ENCODE measurements at regions not wholly inside any gene's neighbourhood (a gene's known extent, or its start where the extent isn't known, plus 50 kb on each side); places are given as distances from the start of the nearest gene placed in this dataset.
A peak's percentile ranks its signal among the peaks of the same experiment; 100 is the strongest.

GRCh38 chr9:99577351-99577750, 244.3 kb upstream of the NR4A3 start:
- no peak for FAIRE-seq
- no peak for DNase-seq (ENCODE audit: low spot score)

- DNase-seq (ENCODE audit: low spot score) (no peak), FAIRE-seq (no peak)
Observed at GRCh38 chr9:99578666-99579065, 243.0 kb upstream of the NR4A3 start.

- DNase-seq (ENCODE audit: low spot score) (no peak), FAIRE-seq (no peak)
Observed at GRCh38 chr9:99579964-99580363, 241.7 kb upstream of the NR4A3 start.

- no peak for DNase-seq (ENCODE audit: low spot score)
- FAIRE-seq, result no peak
Observed at GRCh38 chr9:99582814-99583213, 238.9 kb upstream of the NR4A3 start.

- FAIRE-seq (no peak), DNase-seq (ENCODE audit: low spot score) (no peak)
Observed at GRCh38 chr9:99588299-99588698, 233.4 kb upstream of the NR4A3 start.

GRCh38 chr9:99588747-99589146, 232.9 kb upstream of the NR4A3 start:
- FAIRE-seq, result no peak
- DNase-seq (ENCODE audit: low spot score), result no peak

GRCh38 chr9:99590410-99590809, 231.3 kb upstream of the NR4A3 start:
- DNase-seq (ENCODE audit: low spot score) (no peak), FAIRE-seq (no peak)

- no peak for FAIRE-seq
- DNase-seq (ENCODE audit: low spot score), result no peak
Observed at GRCh38 chr9:99590840-99591239, 230.8 kb upstream of the NR4A3 start.

GRCh38 chr9:99591770-99592169, 229.9 kb upstream of the NR4A3 start:
- no peak for DNase-seq (ENCODE audit: low spot score)
- FAIRE-seq, result no peak

GRCh38 chr9:99592834-99593574, 228.7 kb upstream of the NR4A3 start:
- FAIRE-seq, result no peak
- no peak for DNase-seq (ENCODE audit: low spot score)

GRCh38 chr9:99593610-99594009, 228.1 kb upstream of the NR4A3 start:
- DNase-seq (ENCODE audit: low spot score) (no peak), FAIRE-seq (no peak)

- FAIRE-seq (no peak), DNase-seq (ENCODE audit: low spot score) (no peak)
Observed at GRCh38 chr9:99594056-99594780, 227.5 kb upstream of the NR4A3 start.

GRCh38 chr9:99595796-99596195, 225.9 kb upstream of the NR4A3 start:
- FAIRE-seq (no peak), DNase-seq (ENCODE audit: low spot score) (no peak)

GRCh38 chr9:99601571-99602111, 220.0 kb upstream of the NR4A3 start:
- peak; percentile 12 for DNase-seq (ENCODE audit: low spot score)
- FAIRE-seq, result no peak

GRCh38 chr9:99602854-99603253, 218.8 kb upstream of the NR4A3 start:
- DNase-seq (ENCODE audit: low spot score) (no peak), FAIRE-seq (no peak)

GRCh38 chr9:99605016-99605743, 216.5 kb upstream of the NR4A3 start:
- DNase-seq (ENCODE audit: low spot score) (no peak), FAIRE-seq (no peak)

GRCh38 chr9:99606296-99606695, 215.4 kb upstream of the NR4A3 start:
- DNase-seq (ENCODE audit: low spot score) (no peak), FAIRE-seq (no peak)

GRCh38 chr9:99606957-99607356, 214.7 kb upstream of the NR4A3 start:
- FAIRE-seq (no peak), DNase-seq (ENCODE audit: low spot score) (no peak)

- FAIRE-seq, result no peak
- DNase-seq (ENCODE audit: low spot score), result no peak
Observed at GRCh38 chr9:99607842-99608448, 213.7 kb upstream of the NR4A3 start.

- FAIRE-seq (no peak), DNase-seq (ENCODE audit: low spot score) (no peak)
Observed at GRCh38 chr9:99614341-99614740, 207.3 kb upstream of the NR4A3 start.

- DNase-seq (ENCODE audit: low spot score) (no peak), FAIRE-seq (no peak)
Observed at GRCh38 chr9:99621040-99621439, 200.6 kb upstream of the NR4A3 start.

- FAIRE-seq (no peak), DNase-seq (ENCODE audit: low spot score) (no peak)
Observed at GRCh38 chr9:99622679-99623078, 199.0 kb upstream of the NR4A3 start.

All from urothelium cell line (cell line).